ENCODE measurements at regions not wholly inside any gene's neighbourhood (a gene's known extent, or its start where the extent isn't known, plus 50 kb on each side); places are given as distances from the start of the nearest gene placed in this dataset.

DNA sequence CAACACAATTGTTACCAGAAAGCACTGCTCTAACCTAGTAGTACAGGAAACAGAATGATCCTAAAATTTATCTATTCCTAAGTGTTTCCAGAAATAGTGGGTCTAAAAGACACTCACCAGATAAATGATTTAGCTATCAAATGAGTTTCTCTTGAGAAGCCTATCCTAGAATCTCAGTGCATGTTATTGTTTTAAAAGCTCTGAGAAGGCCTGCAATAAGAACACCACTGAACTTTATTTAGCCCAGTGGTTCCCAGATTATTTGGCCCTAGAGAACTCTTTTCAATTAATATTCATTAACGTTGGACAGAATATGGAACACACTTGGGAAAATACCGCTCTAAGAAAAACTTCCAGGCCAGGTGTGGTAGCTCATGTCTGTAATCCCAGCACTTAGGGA lies 220.1 kb upstream of the GHITM start:
- ATAC-seq (no peak), FAIRE-seq (no peak), DNase-seq (ENCODE audit: low read depth in 1 of 2, low spot score in 1 of 2) (no peak)
- no peaks in the 10 kb centered on the region for H3K4me1 ChIP-seq
- no peak overlapping the region for H3K4me3 ChIP-seq
- H3K4me2 ChIP-seq, result no peak overlapping the region
- POLR2A ChIA-PET, result no interaction called here
- TF ChIP-seq, protein P1, sequence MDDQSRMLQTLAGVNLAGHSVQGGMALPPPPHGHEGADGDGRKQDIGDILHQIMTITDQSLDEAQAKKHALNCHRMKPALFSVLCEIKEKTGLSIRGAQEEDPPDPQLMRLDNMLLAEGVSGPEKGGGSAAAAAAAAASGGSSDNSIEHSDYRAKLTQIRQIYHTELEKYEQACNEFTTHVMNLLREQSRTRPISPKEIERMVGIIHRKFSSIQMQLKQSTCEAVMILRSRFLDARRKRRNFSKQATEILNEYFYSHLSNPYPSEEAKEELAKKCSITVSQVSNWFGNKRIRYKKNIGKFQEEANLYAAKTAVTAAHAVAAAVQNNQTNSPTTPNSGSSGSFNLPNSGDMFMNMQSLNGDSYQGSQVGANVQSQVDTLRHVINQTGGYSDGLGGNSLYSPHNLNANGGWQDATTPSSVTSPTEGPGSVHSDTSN (IDR thresholded peaks at IDR 0.05), result no peak
- TF ChIP-seq HOXA7 (CRISPR knock-in tag; IDR thresholded peaks at IDR 0.05) (no peak), HDAC2 (IDR thresholded peaks at IDR 0.05) (no peak), FOSL2 (IDR thresholded peaks at IDR 0.05) (no peak), FOSL2 (CRISPR knock-in tag; IDR thresholded peaks at IDR 0.05) (no peak), CBX2 (IDR thresholded peaks at IDR 0.05; ENCODE audit: borderline replicate concordance, low read depth) (no peak), EHF (CRISPR knock-in tag; IDR thresholded peaks at IDR 0.05) (no peak), GATA3 (IDR thresholded peaks at IDR 0.05; ENCODE audit: borderline replicate concordance) (no peak), MYC (IDR thresholded peaks at IDR 0.05; ENCODE audit: borderline replicate concordance, low read length) (no peak), RNF2 (IDR thresholded peaks at IDR 0.05; ENCODE audit: borderline replicate concordance, low read depth) (no peak), RCOR1 (IDR thresholded peaks at IDR 0.05; ENCODE audit: low read depth, low read length) (no peak), ZC3H11A (IDR thresholded peaks at IDR 0.05) (no peak), NFE2L2 (conservative IDR thresholded peaks at IDR 0.05; ENCODE audit: low read length) (no peak), BHLHE40 (IDR thresholded peaks at IDR 0.05; ENCODE audit: low read depth, low read length) (no peak)
- TF ChIP-seq, protein P2, sequence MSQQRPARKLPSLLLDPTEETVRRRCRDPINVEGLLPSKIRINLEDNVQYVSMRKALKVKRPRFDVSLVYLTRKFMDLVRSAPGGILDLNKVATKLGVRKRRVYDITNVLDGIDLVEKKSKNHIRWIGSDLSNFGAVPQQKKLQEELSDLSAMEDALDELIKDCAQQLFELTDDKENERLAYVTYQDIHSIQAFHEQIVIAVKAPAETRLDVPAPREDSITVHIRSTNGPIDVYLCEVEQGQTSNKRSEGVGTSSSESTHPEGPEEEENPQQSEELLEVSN (IDR thresholded peaks at IDR 0.05; ENCODE audit: borderline replicate concordance, low read depth), result no peak
- TF ChIP-seq, protein P3, sequence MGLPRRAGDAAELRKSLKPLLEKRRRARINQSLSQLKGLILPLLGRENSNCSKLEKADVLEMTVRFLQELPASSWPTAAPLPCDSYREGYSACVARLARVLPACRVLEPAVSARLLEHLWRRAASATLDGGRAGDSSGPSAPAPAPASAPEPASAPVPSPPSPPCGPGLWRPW (IDR thresholded peaks at IDR 0.05), result no peak
- TF ChIP-seq, protein P4, sequence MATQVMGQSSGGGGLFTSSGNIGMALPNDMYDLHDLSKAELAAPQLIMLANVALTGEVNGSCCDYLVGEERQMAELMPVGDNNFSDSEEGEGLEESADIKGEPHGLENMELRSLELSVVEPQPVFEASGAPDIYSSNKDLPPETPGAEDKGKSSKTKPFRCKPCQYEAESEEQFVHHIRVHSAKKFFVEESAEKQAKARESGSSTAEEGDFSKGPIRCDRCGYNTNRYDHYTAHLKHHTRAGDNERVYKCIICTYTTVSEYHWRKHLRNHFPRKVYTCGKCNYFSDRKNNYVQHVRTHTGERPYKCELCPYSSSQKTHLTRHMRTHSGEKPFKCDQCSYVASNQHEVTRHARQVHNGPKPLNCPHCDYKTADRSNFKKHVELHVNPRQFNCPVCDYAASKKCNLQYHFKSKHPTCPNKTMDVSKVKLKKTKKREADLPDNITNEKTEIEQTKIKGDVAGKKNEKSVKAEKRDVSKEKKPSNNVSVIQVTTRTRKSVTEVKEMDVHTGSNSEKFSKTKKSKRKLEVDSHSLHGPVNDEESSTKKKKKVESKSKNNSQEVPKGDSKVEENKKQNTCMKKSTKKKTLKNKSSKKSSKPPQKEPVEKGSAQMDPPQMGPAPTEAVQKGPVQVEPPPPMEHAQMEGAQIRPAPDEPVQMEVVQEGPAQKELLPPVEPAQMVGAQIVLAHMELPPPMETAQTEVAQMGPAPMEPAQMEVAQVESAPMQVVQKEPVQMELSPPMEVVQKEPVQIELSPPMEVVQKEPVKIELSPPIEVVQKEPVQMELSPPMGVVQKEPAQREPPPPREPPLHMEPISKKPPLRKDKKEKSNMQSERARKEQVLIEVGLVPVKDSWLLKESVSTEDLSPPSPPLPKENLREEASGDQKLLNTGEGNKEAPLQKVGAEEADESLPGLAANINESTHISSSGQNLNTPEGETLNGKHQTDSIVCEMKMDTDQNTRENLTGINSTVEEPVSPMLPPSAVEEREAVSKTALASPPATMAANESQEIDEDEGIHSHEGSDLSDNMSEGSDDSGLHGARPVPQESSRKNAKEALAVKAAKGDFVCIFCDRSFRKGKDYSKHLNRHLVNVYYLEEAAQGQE (IDR thresholded peaks at IDR 0.05), result no peak
- WGBS (ENCODE audit: missing lambda C conversion rate), result 4% methylated on average over 2 of the region's 2 CpGs
- CTCF ChIA-PET, result no interaction called here
- H3K27ac ChIP-seq, result no peak overlapping the region
- H3K9me3 ChIP-seq, result no peaks in the 10 kb centered on the region

DNA sequence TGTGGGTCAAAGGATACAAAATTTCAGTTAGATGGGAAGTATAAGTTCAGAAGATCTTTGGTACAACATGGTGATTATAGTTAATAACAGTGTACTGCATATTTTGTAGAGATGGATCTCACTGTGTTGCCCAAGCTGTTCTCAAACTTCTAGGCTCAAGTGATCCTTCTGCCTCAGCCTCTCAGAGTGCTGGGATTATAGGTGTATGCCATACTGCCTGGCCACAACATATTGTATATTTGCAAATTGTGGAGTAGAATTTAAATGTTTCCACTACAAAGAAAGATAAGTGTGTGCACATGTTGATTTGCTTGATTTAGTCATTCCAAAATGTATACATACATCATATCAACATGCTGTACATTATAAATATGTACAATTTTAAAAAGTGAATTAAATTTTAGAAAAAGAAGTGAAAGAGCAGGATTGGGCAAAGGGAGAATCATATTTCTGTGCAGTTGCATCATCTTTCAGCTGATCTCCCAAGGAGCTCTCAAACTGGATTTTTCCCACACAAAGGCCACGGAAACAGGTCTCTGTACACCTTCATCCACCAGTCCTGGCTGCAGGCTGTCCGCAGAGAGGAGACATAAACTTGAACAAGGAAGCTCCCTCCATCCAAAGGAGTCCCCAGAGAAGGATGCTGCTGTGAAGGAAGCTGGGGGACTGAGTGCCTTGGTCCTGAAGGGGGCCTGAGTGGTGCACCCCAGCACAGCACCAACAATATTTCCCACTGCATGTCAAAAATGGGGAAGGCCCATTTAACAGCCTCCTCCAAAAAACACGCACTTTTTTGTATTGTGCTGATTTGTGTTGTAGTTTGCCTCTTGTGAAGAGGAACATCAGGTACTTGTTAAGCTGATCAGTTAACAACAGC lies 217.1 kb upstream of the GHITM start:
- 2% methylated on average over 3 of the region's 3 CpGs for WGBS (ENCODE audit: missing lambda C conversion rate)
- no peak for ATAC-seq
- Histone ChIP-seq H3K9me3 (no peaks in the 10 kb centered on the region), H3K4me2 (no peak overlapping the region), H3K4me3 (no peak overlapping the region), H3K27ac (no peak overlapping the region), H3K4me1 (no peaks in the 10 kb centered on the region)
- no peak for DNase-seq (ENCODE audit: low read depth in 1 of 2, low spot score in 1 of 2)
- ChIA-PET CTCF (interaction anchor here (1.2 kb wide), 1 partner anchor 51 kb away, joined by 4 read pairs; no protein-coding TSS in a partner anchor), POLR2A (no interaction called here)
- no peak for TF ChIP-seq CHD4 (IDR thresholded peaks at IDR 0.05; ENCODE audit: borderline replicate concordance)
- no peak for TF ChIP-seq MAZ (IDR thresholded peaks at IDR 0.05; ENCODE audit: borderline replicate concordance, low read depth, low read length)
- TF ChIP-seq, protein P3 (IDR thresholded peaks at IDR 0.05), result no peak
- no peak for TF ChIP-seq ZFP36 (IDR thresholded peaks at IDR 0.05; ENCODE audit: borderline replicate concordance, partially characterized antibody)
- TF ChIP-seq JUN (IDR thresholded peaks at IDR 0.05), result no peak
- TF ChIP-seq, protein P5, sequence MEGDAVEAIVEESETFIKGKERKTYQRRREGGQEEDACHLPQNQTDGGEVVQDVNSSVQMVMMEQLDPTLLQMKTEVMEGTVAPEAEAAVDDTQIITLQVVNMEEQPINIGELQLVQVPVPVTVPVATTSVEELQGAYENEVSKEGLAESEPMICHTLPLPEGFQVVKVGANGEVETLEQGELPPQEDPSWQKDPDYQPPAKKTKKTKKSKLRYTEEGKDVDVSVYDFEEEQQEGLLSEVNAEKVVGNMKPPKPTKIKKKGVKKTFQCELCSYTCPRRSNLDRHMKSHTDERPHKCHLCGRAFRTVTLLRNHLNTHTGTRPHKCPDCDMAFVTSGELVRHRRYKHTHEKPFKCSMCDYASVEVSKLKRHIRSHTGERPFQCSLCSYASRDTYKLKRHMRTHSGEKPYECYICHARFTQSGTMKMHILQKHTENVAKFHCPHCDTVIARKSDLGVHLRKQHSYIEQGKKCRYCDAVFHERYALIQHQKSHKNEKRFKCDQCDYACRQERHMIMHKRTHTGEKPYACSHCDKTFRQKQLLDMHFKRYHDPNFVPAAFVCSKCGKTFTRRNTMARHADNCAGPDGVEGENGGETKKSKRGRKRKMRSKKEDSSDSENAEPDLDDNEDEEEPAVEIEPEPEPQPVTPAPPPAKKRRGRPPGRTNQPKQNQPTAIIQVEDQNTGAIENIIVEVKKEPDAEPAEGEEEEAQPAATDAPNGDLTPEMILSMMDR (IDR thresholded peaks at IDR 0.05), result no peak
- TF ChIP-seq, protein P6, sequence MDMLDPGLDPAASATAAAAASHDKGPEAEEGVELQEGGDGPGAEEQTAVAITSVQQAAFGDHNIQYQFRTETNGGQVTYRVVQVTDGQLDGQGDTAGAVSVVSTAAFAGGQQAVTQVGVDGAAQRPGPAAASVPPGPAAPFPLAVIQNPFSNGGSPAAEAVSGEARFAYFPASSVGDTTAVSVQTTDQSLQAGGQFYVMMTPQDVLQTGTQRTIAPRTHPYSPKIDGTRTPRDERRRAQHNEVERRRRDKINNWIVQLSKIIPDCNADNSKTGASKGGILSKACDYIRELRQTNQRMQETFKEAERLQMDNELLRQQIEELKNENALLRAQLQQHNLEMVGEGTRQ (IDR thresholded peaks at IDR 0.05), result no peak
- no peak for TF ChIP-seq HEYL (CRISPR knock-in tag; IDR thresholded peaks at IDR 0.05)
- no peak for TF ChIP-seq ZC3H11A (IDR thresholded peaks at IDR 0.05)
- no peak for TF ChIP-seq ESRRA (IDR thresholded peaks at IDR 0.05; ENCODE audit: borderline replicate concordance, low read length)
- no peak for FAIRE-seq

Measured in A549 (cell line).